Small intestine (tissue), 7 donors: ENCODE measurements at regions not wholly inside any gene's neighbourhood (a gene's known extent, or its start where the extent isn't known, plus 50 kb on each side); places are given as distances from the start of the nearest gene placed in this dataset.

Experiments used
- DNase-seq, 2 donors: peaks; one replicate each; pipeline versions ENCODE4 v3.0.0 to v3.0.0-alpha.2; 2013
- FAIRE-seq: peaks from 2 replicates; lab custom pipeline; 2012; peaks lifted over from hg19 to GRCh38; lab: Jason Lieb, UNC
- H3K27ac ChIP-seq, 3 donors: one replicate each; pipeline ENCODE4 v1.5.1; 2013; ENCODE audit warnings: low read length in 2 of 3, mild to moderate bottlenecking in 2 of 3, control low read depth in 1 of 3, inconsistent platforms in 1 of 3, low read depth in 1 of 3, moderate library complexity in 1 of 3
- H3K27me3 ChIP-seq, 3 donors: one replicate each; pipeline ENCODE4 v1.6.1; 2013; ENCODE audit warnings: low read length in 3 of 3, inconsistent platforms in 1 of 3; ENCODE audit not compliant: control insufficient read depth in 3 of 3, insufficient read depth in 3 of 3
- H3K36me3 ChIP-seq, 3 donors: one replicate each; pipeline ENCODE4 v1.6.1; 2013; ENCODE audit warnings: low read length in 3 of 3, inconsistent platforms in 1 of 3, low read depth in 1 of 3, mild to moderate bottlenecking in 1 of 3, moderate library complexity in 1 of 3; ENCODE audit not compliant: control insufficient read depth in 3 of 3, insufficient read depth in 2 of 3
- H3K4me1 ChIP-seq, 3 donors: one replicate each; pipeline ENCODE4 v1.6.1; 2013; ENCODE audit warnings: low read length in 2 of 3, inconsistent platforms in 1 of 3, low read depth in 1 of 3, mild to moderate bottlenecking in 1 of 3, moderate library complexity in 1 of 3; ENCODE audit not compliant: control insufficient read depth in 3 of 3, insufficient read depth in 2 of 3
- H3K4me3 ChIP-seq, 3 donors: one replicate each; pipeline ENCODE4 v1.5.1; 2013; ENCODE audit warnings: low read length in 3 of 3, control low read depth in 1 of 3, inconsistent platforms in 1 of 3, low read depth in 1 of 3, mild to moderate bottlenecking in 1 of 3, moderate library complexity in 1 of 3
- H3K9me3 ChIP-seq, 2 donors: one replicate each; pipeline ENCODE4 v1.6.1; 2013; ENCODE audit warnings: low read depth in 1 of 2, low read length in 1 of 2; ENCODE audit not compliant: control insufficient read depth in 2 of 2, insufficient read depth in 1 of 2
- WGBS, 3 donors: extraction: QIAGEN DNeasy Blood & Tissue Kit; methylation state at CpG; one replicate each; pipeline ENCODE4 v1.1.7; 2013; 5-methylcytosine and 5-hydroxymethylcytosine counted together
- donor health status: healthy with polysubstance abuse.
- donor health status: control.
- donor health status: control.
- donor health status: Bipolar disorder and iron deficiency.
- donor health status: healthy.

DNA sequence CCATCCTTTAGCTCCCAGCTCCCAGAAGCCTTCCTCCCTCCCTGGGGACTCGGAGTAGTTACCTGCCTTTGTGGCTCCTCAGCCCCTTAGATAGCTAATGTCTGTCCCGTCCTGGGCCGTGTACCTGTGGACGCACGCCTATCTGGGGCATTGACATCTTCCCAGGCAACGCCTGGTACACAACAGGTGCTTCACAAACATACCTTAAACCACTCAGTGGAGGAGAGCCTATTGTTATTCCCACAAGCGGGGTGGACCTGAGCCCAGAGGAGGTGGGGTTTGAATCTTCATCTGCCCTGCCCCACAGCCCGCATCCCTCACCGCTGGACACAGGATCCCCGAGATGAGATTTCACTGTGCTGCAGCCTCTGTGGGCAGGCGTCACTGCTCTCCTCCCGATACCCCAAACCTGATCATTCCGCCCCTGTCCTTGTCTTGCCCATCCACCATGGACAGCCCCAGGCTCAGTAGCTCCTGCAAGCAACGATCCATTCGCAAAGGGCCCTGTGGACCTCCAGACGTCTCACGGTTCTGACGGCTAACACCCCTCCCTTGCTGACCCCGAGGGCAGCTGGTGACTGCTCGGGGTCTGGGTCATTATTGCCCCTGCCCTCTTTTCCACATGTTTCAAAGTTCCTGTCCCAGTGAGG, 73.8 kb upstream of the SHISAL1 start:
- H3K4me3 ChIP-seq = no peak overlapping the region
- no peaks in the 10 kb centered on the region for H3K36me3 ChIP-seq
- no peaks in the 10 kb centered on the region for H3K9me3 ChIP-seq
- DNase-seq (no peak), FAIRE-seq (no peak)
- WGBS, 3 donors = 72 to 81% (median 73%) methylated on average over 20 of the region's 20 CpGs
- no peak overlapping the region for H3K27ac ChIP-seq
- no peaks in the 10 kb centered on the region for H3K4me1 ChIP-seq
- H3K27me3 ChIP-seq = peaks cover 0 to 4% (median 0%) of the 10 kb centered on the region in 3 donors

- 85 to 90% (median 89%) methylated on average over 12 of the region's 12 CpGs for WGBS, 3 donors
Measured at GRCh38 chr22:44385781-44386180, 73.0 kb upstream of the SHISAL1 start.

DNA sequence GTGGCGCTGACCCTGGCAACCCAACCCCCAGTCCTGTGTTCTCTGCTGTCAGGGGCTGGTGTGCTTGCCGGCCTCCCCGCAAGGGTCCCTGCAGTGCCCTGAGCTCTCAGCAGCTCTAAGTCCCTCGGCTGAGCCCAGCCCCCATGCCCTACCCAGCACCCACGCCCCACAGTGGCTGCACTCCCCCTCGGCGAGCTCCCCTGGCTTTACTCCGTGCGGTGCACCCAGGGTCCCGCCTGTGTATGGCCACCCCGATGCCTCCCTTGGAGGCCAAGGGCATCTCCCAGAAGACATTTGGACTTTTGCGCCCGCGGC, 72.5 kb upstream of the SHISAL1 start:
- no peak overlapping the region for H3K27ac ChIP-seq
- H3K9me3 ChIP-seq = no peaks in the 10 kb centered on the region
- H3K36me3 ChIP-seq = no peaks in the 10 kb centered on the region
- no peak for DNase-seq
- no peaks in the 10 kb centered on the region for H3K4me1 ChIP-seq
- peaks cover 0 to 4% (median 0%) of the 10 kb centered on the region in 3 donors for H3K27me3 ChIP-seq
- WGBS, 3 donors = 80 to 86% (median 81%) methylated on average over 14 of the region's 14 CpGs
- no peak for FAIRE-seq
- no peak overlapping the region for H3K4me3 ChIP-seq

More at GRCh38 chr22:44385781-44386180, 73.0 kb upstream of the SHISAL1 start:
- H3K4me3 ChIP-seq = no peak overlapping the region
- peaks cover 0 to 4% (median 0%) of the 10 kb centered on the region in 3 donors for H3K27me3 ChIP-seq
- no peaks in the 10 kb centered on the region for H3K9me3 ChIP-seq
- no peaks in the 10 kb centered on the region for H3K36me3 ChIP-seq
- FAIRE-seq (no peak), DNase-seq (no peak)
- no peak overlapping the region for H3K27ac ChIP-seq
- no peaks in the 10 kb centered on the region for H3K4me1 ChIP-seq

DNA sequence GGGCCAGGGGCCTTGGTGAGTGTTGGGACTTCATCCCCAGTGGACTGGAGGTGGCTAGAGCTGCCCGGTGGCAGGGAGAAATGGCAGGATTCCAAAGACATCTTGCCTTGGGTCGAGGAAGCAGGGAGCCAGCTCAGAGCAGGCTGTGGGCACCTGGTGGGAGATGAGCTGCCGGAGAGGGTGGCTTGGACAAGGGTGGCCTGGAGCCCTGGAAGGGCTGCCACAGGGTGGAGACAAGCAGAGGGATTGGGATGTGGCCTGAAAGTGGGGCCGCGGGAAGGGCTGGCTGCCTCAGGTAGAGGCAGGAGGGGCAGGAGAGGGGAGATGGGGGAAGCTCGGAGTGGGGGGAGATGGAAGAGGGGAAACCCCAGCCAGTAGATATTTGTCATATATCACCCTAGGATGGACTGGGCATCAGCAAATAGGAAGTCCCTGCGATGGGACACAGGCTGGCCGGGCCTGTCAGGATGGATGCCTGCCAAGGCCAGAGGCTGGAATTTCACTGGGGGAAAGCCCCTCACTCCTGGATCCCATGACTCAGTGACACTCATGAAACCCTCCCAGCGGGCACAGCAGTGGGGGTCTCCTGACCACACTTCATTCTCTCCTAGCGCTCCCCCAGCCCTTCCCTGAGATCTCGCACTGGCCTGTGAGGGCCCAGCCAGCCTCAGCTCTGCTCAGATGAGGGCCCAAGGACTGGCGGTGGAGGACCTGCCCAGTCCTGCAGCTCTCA, 72.0 kb upstream of the SHISAL1 start:
- no peak for DNase-seq
- FAIRE-seq = no peak
- 78 to 85% (median 80%) methylated on average over 11 to 12 of the region's 12 CpGs for WGBS, 3 donors

GRCh38 chr22:44383652-44384562, 71.2 kb upstream of the SHISAL1 start:
- Histone ChIP-seq H3K27ac (no peak overlapping the region), H3K4me3 (no peak overlapping the region), H3K36me3 (no peaks in the 10 kb centered on the region), H3K27me3 (peaks cover 0 to 4% (median 0%) of the 10 kb centered on the region in 3 donors), H3K9me3 (no peaks in the 10 kb centered on the region), H3K4me1 (no peaks in the 10 kb centered on the region)
- FAIRE-seq (no peak), DNase-seq (no peak)
- WGBS, 3 donors = 67 to 72% (median 69%) methylated on average over 14 of the region's 14 CpGs

More for the DNA sequence above, 72.0 kb upstream of the SHISAL1 start:
- Histone ChIP-seq H3K36me3 (no peaks in the 10 kb centered on the region), H3K27ac (no peak overlapping the region), H3K4me1 (no peaks in the 10 kb centered on the region), H3K4me3 (no peak overlapping the region), H3K9me3 (no peaks in the 10 kb centered on the region), H3K27me3 (peaks cover 0 to 4% (median 0%) of the 10 kb centered on the region in 3 donors)

DNA sequence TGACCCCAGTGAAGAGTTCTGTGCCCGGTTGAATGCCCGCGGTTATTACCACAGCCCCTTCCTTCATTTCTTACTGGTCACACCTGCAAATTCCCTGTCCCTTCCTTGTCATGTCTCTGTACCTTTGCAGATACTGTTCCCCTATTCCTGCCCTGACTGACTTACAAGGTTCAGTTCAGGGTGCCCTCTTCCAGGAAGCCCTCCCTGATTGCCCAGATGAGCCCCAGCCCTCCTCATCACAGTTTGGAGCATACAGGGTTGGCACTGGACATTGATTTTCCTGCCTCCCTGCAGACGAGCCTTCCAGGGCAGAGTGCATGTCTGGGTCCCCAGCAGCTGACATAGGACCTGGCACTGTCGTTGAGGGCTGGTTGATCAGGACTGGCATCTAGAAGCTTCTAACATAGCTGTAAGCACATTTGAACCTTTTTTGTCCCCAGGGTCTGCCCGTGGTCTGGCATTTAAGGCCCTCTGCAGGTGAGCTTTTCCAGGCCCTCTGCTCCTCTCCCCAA, 70.4 kb upstream of the SHISAL1 start:
- Histone ChIP-seq H3K27me3 (peaks cover 0 to 4% (median 0%) of the 10 kb centered on the region in 3 donors), H3K4me1 (no peaks in the 10 kb centered on the region), H3K4me3 (no peak overlapping the region), H3K9me3 (peaks cover 0 to 3% of the 10 kb centered on the region in 2 donors), H3K36me3 (no peaks in the 10 kb centered on the region), H3K27ac (no peak overlapping the region)
- FAIRE-seq = no peak
- no peak for DNase-seq
- WGBS, 3 donors = 64 to 69% (median 68%) methylated on average over 6 of the region's 6 CpGs

DNA sequence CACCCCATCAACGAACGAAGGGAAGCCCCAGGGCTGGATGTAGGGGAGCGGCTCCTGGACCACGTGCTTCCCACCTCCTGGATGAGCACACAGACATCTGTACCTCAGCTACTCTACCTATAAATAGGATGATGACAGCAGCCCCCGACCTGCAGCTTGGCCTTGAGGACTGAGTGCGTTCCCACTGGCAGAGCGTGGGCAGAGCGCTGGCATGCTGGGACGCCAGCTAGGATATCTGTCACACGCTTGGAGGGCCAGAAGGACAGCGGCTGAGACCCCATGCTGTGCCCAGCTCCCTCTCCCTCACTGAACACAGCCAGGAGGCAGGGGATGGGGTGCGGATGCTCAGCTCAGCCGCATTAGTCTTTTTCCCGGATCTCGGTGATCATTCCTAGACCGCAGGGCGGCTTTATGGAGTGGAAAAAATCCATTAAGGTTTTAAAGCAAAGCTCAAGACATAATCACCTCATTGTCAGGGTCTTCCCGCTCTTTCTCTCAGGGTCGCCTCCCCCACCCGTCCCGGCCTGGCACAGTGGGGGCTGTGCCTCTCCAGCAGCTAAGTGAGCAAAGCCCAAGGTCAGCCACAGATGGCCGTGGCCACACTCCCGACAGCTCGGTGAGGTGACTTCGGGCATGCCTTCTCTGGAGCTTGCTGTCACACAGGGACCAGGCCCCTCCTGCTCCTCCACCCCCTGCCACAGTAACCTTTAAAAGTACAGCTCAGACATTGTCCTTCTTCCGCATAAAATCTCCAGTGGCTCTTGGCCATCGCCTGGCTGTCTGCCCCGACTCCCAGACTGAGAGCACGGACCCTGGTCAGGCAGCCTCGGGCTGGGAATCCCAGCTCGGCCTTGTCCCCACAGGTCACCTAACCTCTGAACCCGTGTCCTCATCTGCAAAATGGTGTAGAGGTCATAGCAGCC, 69.6 kb upstream of the SHISAL1 start:
- Histone ChIP-seq H3K27me3 (peaks cover 0 to 4% (median 0%) of the 10 kb centered on the region in 3 donors), H3K4me3 (no peak overlapping the region), H3K4me1 (no peaks in the 10 kb centered on the region), H3K9me3 (peaks cover 0 to 3% of the 10 kb centered on the region in 2 donors), H3K27ac (no peak overlapping the region), H3K36me3 (no peaks in the 10 kb centered on the region)
- 64 to 76% (median 66%) methylated on average over 32 of the region's 32 CpGs for WGBS, 3 donors
- no peak for FAIRE-seq
- no peak for DNase-seq
